B cell (primary cell): ENCODE measurements at regions not wholly inside any gene's neighbourhood (a gene's known extent, or its start where the extent isn't known, plus 50 kb on each side); places are given as distances from the start of the nearest gene placed in this dataset.

Experiments used
- EZH2 ChIP-seq: IDR thresholded peaks from 2 replicates; pipeline ENCODE4 v1.6.1; 2012; ENCODE audit warnings: borderline replicate concordance, low read depth, mild to moderate bottlenecking, moderate library complexity, low read length; ENCODE audit not compliant: insufficient read depth, poor library complexity, severe bottlenecking
- TF ChIP-seq, protein P1 (sequence below): fragments of 200-600 bp; IDR thresholded peaks from one replicate; pipeline ENCODE4 v1.8.0; 2022; ENCODE audit warnings: antibody characterized with exemption, mild to moderate bottlenecking

DNA sequence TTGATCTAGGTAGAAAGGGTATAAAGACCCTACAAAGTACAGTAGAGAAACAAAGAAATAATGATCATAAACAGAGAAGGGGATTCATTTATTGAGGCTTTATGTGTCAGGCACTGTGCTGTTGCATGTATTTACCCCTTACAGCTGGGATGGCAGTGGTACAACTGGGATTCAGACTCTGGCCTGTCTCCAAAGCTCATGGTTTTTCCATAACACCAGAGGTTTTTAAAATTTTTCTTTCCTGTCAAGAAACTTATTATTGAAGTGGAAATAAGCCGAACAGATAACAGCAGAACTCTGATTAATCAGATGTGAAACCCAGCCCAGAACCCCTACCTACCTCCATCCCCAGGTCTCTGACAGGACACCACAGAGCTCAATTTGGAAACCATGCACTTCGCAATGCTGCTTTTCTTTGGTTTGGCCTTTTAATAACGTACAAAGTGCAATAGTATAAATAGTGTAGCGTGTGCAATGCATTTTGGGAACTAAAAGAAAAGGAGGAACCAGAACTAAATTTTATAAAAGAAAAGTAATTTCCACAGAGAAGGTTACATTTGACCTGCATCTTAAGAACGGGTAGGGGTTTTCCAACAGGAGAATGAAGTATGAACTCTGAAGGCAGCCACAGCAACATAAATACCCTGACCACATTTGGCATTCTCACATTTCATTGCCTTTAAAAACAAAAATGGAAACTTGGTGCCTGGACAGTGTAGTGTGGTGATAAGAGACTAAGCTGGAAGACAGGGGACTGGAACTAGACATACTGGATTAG lies 92.0 kb upstream of the S1PR1 start:
- TF ChIP-seq, protein P1, sequence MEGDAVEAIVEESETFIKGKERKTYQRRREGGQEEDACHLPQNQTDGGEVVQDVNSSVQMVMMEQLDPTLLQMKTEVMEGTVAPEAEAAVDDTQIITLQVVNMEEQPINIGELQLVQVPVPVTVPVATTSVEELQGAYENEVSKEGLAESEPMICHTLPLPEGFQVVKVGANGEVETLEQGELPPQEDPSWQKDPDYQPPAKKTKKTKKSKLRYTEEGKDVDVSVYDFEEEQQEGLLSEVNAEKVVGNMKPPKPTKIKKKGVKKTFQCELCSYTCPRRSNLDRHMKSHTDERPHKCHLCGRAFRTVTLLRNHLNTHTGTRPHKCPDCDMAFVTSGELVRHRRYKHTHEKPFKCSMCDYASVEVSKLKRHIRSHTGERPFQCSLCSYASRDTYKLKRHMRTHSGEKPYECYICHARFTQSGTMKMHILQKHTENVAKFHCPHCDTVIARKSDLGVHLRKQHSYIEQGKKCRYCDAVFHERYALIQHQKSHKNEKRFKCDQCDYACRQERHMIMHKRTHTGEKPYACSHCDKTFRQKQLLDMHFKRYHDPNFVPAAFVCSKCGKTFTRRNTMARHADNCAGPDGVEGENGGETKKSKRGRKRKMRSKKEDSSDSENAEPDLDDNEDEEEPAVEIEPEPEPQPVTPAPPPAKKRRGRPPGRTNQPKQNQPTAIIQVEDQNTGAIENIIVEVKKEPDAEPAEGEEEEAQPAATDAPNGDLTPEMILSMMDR = no peak
- no peak for TF ChIP-seq EZH2
